ENCODE measurements at regions not wholly inside any gene's neighbourhood (a gene's known extent, or its start where the extent isn't known, plus 50 kb on each side); places are given as distances from the start of the nearest gene placed in this dataset.

- TF ChIP-seq POLR2A (IDR thresholded peaks at IDR 0.05; ENCODE audit: low read length) (no peak), GATA1 (IDR thresholded peaks at IDR 0.05; ENCODE audit: low read depth, low read length) (no peak)
Observed at GRCh38 chr14:66011855-66012254, 474.3 kb upstream of the CCDC196 start.

All from erythroblast (primary cell).